Neural progenitor cell (in vitro differentiated cells): ENCODE measurements at regions not wholly inside any gene's neighbourhood (a gene's known extent, or its start where the extent isn't known, plus 50 kb on each side); places are given as distances from the start of the nearest gene placed in this dataset.

Experiments used
- DNase-seq: peaks from one replicate; pipeline ENCODE4 v3.0.0-alpha.2; 2016; ENCODE audit warnings: low spot score
- H2AFZ ChIP-seq: fragments of 200-600 bp; sonication (generic); replicated peaks from 2 replicates; pipeline ENCODE4 v1.6.1; 2016; ENCODE audit warnings: antibody characterized with exemption
- H3F3A ChIP-seq: fragments of 200-600 bp; sonication (generic); 2 replicates; pipeline ENCODE4 v1.6.1; 2016; ENCODE audit warnings: antibody characterized with exemption, low read depth
- H3K27ac ChIP-seq: fragments of 200-600 bp; sonication (generic); 2 replicates; pipeline ENCODE4 v1.5.1; 2016; ENCODE audit warnings: mild to moderate bottlenecking
- H3K27me3 ChIP-seq: fragments of 200-600 bp; sonication (generic); 2 replicates; pipeline ENCODE4 v1.6.1; 2016; ENCODE audit warnings: mild to moderate bottlenecking, moderate library complexity
- H3K36me3 ChIP-seq: fragments of 200-600 bp; sonication (generic); 2 replicates; pipeline ENCODE4 v1.5.1; 2016
- H3K4me1 ChIP-seq: fragments of 200-600 bp; sonication (generic); 2 replicates; pipeline ENCODE4 v1.6.1; 2016; ENCODE audit warnings: mixed run types
- H3K4me2 ChIP-seq: fragments of 200-600 bp; sonication (generic); 2 replicates; pipeline ENCODE4 v1.6.1; 2016
- H3K4me3 ChIP-seq: fragments of 200-600 bp; sonication (generic); 2 replicates; pipeline ENCODE4 v1.5.1; 2016
- H3K79me2 ChIP-seq: fragments of 200-600 bp; sonication (generic); 2 replicates; pipeline ENCODE4 v1.6.1; 2016; ENCODE audit warnings: low read depth
- H3K9ac ChIP-seq: fragments of 200-600 bp; sonication (generic); 2 replicates; pipeline ENCODE4 v1.6.1; 2016
- H3K9me3 ChIP-seq: fragments of 200-600 bp; sonication (generic); 2 replicates; pipeline ENCODE4 v1.5.1; 2016; ENCODE audit warnings: low read depth
- H4K20me1 ChIP-seq: fragments of 200-600 bp; sonication (generic); 2 replicates; pipeline ENCODE4 v1.6.1; 2016; ENCODE audit warnings: low read depth
- H3K27ac Mint-ChIP-seq: 3 replicates; pipeline ENCODE4 v1.8.0; 2021; ENCODE audit warnings: mixed read lengths
- H3K27me3 Mint-ChIP-seq: 2 replicates; pipeline ENCODE4 v1.8.0; 2022; ENCODE audit warnings: low read depth, mild to moderate bottlenecking, inconsistent platforms, moderate library complexity, mixed read lengths; ENCODE audit not compliant: insufficient read depth
- H3K36me3 Mint-ChIP-seq: 3 replicates; pipeline ENCODE4 v1.8.0; 2021; ENCODE audit warnings: mixed read lengths
- H3K4me1 Mint-ChIP-seq: 3 replicates; pipeline ENCODE4 v1.8.0; 2021; ENCODE audit warnings: mixed read lengths
- H3K4me3 Mint-ChIP-seq: 3 replicates; pipeline ENCODE4 v1.8.0; 2021; ENCODE audit warnings: mild to moderate bottlenecking, moderate library complexity, mixed read lengths
- H3K9me3 Mint-ChIP-seq: 3 replicates; pipeline ENCODE4 v1.8.0; 2020; ENCODE audit warnings: mixed read lengths
- CTCF ChIP-seq: fragments of 200-600 bp; sonication (generic); IDR thresholded peaks from 2 replicates; pipeline ENCODE4 v1.5.1; 2017; ENCODE audit warnings: antibody characterized with exemption, mild to moderate bottlenecking
- EZH2 ChIP-seq: fragments of 200-600 bp; sonication (generic); IDR thresholded peaks from 2 replicates; pipeline ENCODE4 v1.6.1; 2017; ENCODE audit warnings: antibody characterized with exemption, mild to moderate bottlenecking, moderate library complexity
- EZH2phosphoT487 ChIP-seq: fragments of 200-600 bp; sonication (generic); IDR thresholded peaks from 2 replicates; pipeline ENCODE4 v1.6.1; 2017; ENCODE audit warnings: antibody characterized with exemption

GRCh38 chr5:173745557-173745956 is 129.1 kb upstream of the BOD1 start:
- H3K4me2 ChIP-seq, result peak overlapping the region; percentile 30
- no peak overlapping the region for H3K4me3 ChIP-seq
- peaks cover 5% of the 10 kb centered on the region for H3K27me3 Mint-ChIP-seq

GRCh38 chr5:173746047-173746646 is 129.7 kb upstream of the BOD1 start:
- no peak overlapping the region for H3K9ac ChIP-seq
- no peak for DNase-seq
- no peaks in the 10 kb centered on the region for H3K9me3 ChIP-seq
- Mint-ChIP-seq H3K9me3 (no peaks in the 10 kb centered on the region), H3K4me3 (no peak overlapping the region), H3K27me3 (peaks cover 5% of the 10 kb centered on the region), H3K4me1 (peaks cover 28% of the 10 kb centered on the region), H3K27ac (peak overlapping the region; percentile 90), H3K36me3 (no peaks in the 10 kb centered on the region)
- H3K4me2 ChIP-seq, result no peak overlapping the region
- H3K4me3 ChIP-seq, result no peak overlapping the region
- H3F3A ChIP-seq, result peaks cover 12% of the 10 kb centered on the region
- peaks cover 20% of the 10 kb centered on the region for H3K4me1 ChIP-seq
- no peaks in the 10 kb centered on the region for H3K79me2 ChIP-seq
- no peak overlapping the region for H2AFZ ChIP-seq
- H4K20me1 ChIP-seq, result no peaks in the 10 kb centered on the region
- no peak overlapping the region for H3K27ac ChIP-seq
- TF ChIP-seq CTCF (no peak), EZH2phosphoT487 (no peak), EZH2 (no peak)
- no peaks in the 10 kb centered on the region for H3K36me3 ChIP-seq
- H3K27me3 ChIP-seq, result no peaks in the 10 kb centered on the region

More at GRCh38 chr5:173745557-173745956, 129.1 kb upstream of the BOD1 start:
- Histone ChIP-seq H3K27me3 (no peaks in the 10 kb centered on the region), H3K79me2 (no peaks in the 10 kb centered on the region), H3K9ac (no peak overlapping the region), H3K36me3 (no peaks in the 10 kb centered on the region), H3K27ac (no peak overlapping the region), H3K4me1 (peaks cover 20% of the 10 kb centered on the region), H3K9me3 (no peaks in the 10 kb centered on the region), H3F3A (peaks cover 12% of the 10 kb centered on the region), H4K20me1 (no peaks in the 10 kb centered on the region), H2AFZ (no peak overlapping the region)
- no peak for DNase-seq
- Mint-ChIP-seq H3K36me3 (no peaks in the 10 kb centered on the region), H3K27ac (no peak overlapping the region), H3K4me3 (no peak overlapping the region), H3K4me1 (peaks cover 28% of the 10 kb centered on the region), H3K9me3 (no peaks in the 10 kb centered on the region)
- TF ChIP-seq EZH2phosphoT487, result no peak
- no peak for TF ChIP-seq CTCF
- no peak for TF ChIP-seq EZH2

- Mint-ChIP-seq H3K27me3 (peaks cover 5% of the 10 kb centered on the region), H3K36me3 (no peaks in the 10 kb centered on the region), H3K27ac (peak overlapping the region; percentile 67), H3K9me3 (no peaks in the 10 kb centered on the region), H3K4me3 (no peak overlapping the region), H3K4me1 (peaks cover 38% of the 10 kb centered on the region)
- Histone ChIP-seq H3K79me2 (no peaks in the 10 kb centered on the region), H3K27ac (no peak overlapping the region), H3K4me1 (peaks cover 22% of the 10 kb centered on the region), H3K27me3 (no peaks in the 10 kb centered on the region), H3K9ac (no peak overlapping the region), H3F3A (peaks cover 12% of the 10 kb centered on the region), H3K36me3 (no peaks in the 10 kb centered on the region), H3K4me2 (no peak overlapping the region), H4K20me1 (no peaks in the 10 kb centered on the region), H3K4me3 (no peak overlapping the region), H2AFZ (no peak overlapping the region), H3K9me3 (no peaks in the 10 kb centered on the region)
- no peak for DNase-seq
- TF ChIP-seq EZH2 (no peak), CTCF (no peak), EZH2phosphoT487 (no peak)
Observed at GRCh38 chr5:173747876-173748275, 131.4 kb upstream of the BOD1 start.
